ENCODE measurements at regions not wholly inside any gene's neighbourhood (a gene's known extent, or its start where the extent isn't known, plus 50 kb on each side); places are given as distances from the start of the nearest gene placed in this dataset.

DNA sequence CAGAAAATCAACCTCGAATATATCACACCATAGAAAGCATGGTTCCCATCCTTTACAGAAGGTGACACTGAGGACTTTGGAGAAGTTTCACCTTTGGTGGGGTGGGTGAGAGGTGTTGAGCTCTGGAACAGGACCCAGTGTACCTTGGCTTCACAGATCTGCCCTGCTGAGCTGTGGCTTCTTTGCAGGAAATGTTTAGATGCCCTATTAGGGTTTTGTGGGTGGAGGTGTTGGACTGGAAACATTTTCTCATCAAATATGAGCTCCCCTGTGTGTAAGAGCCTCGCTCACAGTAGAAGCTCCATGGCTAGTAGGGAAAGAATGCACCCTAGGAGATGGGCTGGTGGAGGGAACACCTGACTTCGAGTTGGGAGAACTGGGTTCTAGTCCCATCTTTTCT, 55.6 kb downstream of the RPL37A start (continued):
- TF ChIP-seq SAP30 (IDR thresholded peaks at IDR 0.05; ENCODE audit: insufficient read depth, insufficient replicate concordance, low read length) (no peak), RXRA (IDR thresholded peaks at IDR 0.05; ENCODE audit: insufficient read depth, low read depth, low read length) (no peak), MAFK (IDR thresholded peaks at IDR 0.05; ENCODE audit: low read depth, low read length) (no peak), EGR1 (IDR thresholded peaks at IDR 0.05; ENCODE audit: borderline replicate concordance, low read depth, low read length) (no peak), TBP (IDR thresholded peaks at IDR 0.05; ENCODE audit: low read depth, low read length) (no peak), JUN (IDR thresholded peaks at IDR 0.05; ENCODE audit: low read depth, low read length) (no peak), GABPA (IDR thresholded peaks at IDR 0.05; ENCODE audit: borderline replicate concordance, insufficient read depth, low read length) (no peak)
